ENCODE measurements at regions not wholly inside any gene's neighbourhood (a gene's known extent, or its start where the extent isn't known, plus 50 kb on each side); places are given as distances from the start of the nearest gene placed in this dataset.

GRCh38 chr9:8030095-8030494 lies 230.5 kb upstream of the DMAC1 start:
- no peak for FAIRE-seq
- BruUV-seq (replicated peaks), result no TSS peak
- no peaks in the 10 kb centered on the region for H3K36me3 ChIP-seq (ENCODE audit: control insufficient read depth in 2 of 2, extremely low read depth in 1 of 2, insufficient read depth in 2 of 2, low read length in 2 of 2)
- no peaks in the 10 kb centered on the region for H3K4me1 ChIP-seq (ENCODE audit: control insufficient read depth, extremely low read depth, insufficient read depth, low read length)
- H2AFZ ChIP-seq (ENCODE audit: low read depth, low read length), result no peak overlapping the region
- no peak overlapping the region for H3K4me3 ChIP-seq (replicated peaks in 1 of 3; ENCODE audit: insufficient read depth in 1 of 3, low read depth in 1 of 3, low read length in 3 of 3)
- no peaks in the 10 kb centered on the region for H3K9me1 ChIP-seq (replicated peaks; ENCODE audit: control insufficient read depth, extremely low read depth, insufficient read depth, low read length)
- H3K27me3 ChIP-seq (ENCODE audit: control insufficient read depth in 2 of 2, insufficient read depth in 2 of 2, low read length in 2 of 2), result no peaks in the 10 kb centered on the region
- no peaks in the 10 kb centered on the region for H4K20me1 ChIP-seq (replicated peaks; ENCODE audit: control insufficient read depth, extremely low read depth, insufficient read depth, low read length)
- TF ChIP-seq POLR2AphosphoS5 (IDR thresholded peaks at IDR 0.05; ENCODE audit: insufficient read depth, low read depth, low read length), result no peak
- no peak for TF ChIP-seq MAX (IDR thresholded peaks at IDR 0.05; ENCODE audit: insufficient read depth, insufficient read length)
- no peak for TF ChIP-seq MYC (IDR thresholded peaks at IDR 0.05; ENCODE audit: low read depth, low read length)
- TF ChIP-seq EZH2 (IDR thresholded peaks at IDR 0.05; ENCODE audit: borderline replicate concordance, low read depth, low read length, severe bottlenecking), result no peak
- ChIA-PET CTCF (no interaction called here), POLR2A (no interaction called here)
- no peaks in the 10 kb centered on the region for H3K9me3 ChIP-seq (replicated peaks; ENCODE audit: control insufficient read depth, insufficient read depth, low read length)
- H3K79me2 ChIP-seq (ENCODE audit: control insufficient read depth, insufficient read depth, low read length), result no peaks in the 10 kb centered on the region
- dilution Hi-C loops (cut with MboI; ENCODE audit: extremely low pct_ligation_motif_present, low sequenced_read_pairs) (no loop called here), intact Hi-C loops (cut with micrococcal nuclease) (no loop called here)
- H3K27ac ChIP-seq (ENCODE audit: insufficient read depth, low read depth, low read length), result no peak overlapping the region
- no peak for DNase-seq (ENCODE audit: low read depth, low spot score)
- no peak overlapping the region for H3K4me2 ChIP-seq (ENCODE audit: insufficient read depth, low read length)
- no peak overlapping the region for H3K9ac ChIP-seq (replicated peaks; ENCODE audit: extremely low read depth, insufficient read depth, low read length)

GRCh38 chr9:8027351-8027750 lies 227.8 kb upstream of the DMAC1 start:
- Histone ChIP-seq H3K27ac (ENCODE audit: insufficient read depth, low read depth, low read length) (no peak overlapping the region), H3K27me3 (ENCODE audit: control insufficient read depth in 2 of 2, insufficient read depth in 2 of 2, low read length in 2 of 2) (no peaks in the 10 kb centered on the region), H3K9me1 (replicated peaks; ENCODE audit: control insufficient read depth, extremely low read depth, insufficient read depth, low read length) (no peaks in the 10 kb centered on the region), H2AFZ (ENCODE audit: low read depth, low read length) (no peak overlapping the region), H3K36me3 (ENCODE audit: control insufficient read depth in 2 of 2, extremely low read depth in 1 of 2, insufficient read depth in 2 of 2, low read length in 2 of 2) (no peaks in the 10 kb centered on the region), H4K20me1 (replicated peaks; ENCODE audit: control insufficient read depth, extremely low read depth, insufficient read depth, low read length) (no peaks in the 10 kb centered on the region), H3K4me2 (ENCODE audit: insufficient read depth, low read length) (no peak overlapping the region), H3K9me3 (replicated peaks; ENCODE audit: control insufficient read depth, insufficient read depth, low read length) (no peaks in the 10 kb centered on the region), H3K4me1 (ENCODE audit: control insufficient read depth, extremely low read depth, insufficient read depth, low read length) (no peaks in the 10 kb centered on the region), H3K79me2 (ENCODE audit: control insufficient read depth, insufficient read depth, low read length) (no peaks in the 10 kb centered on the region), H3K4me3 (replicated peaks in 1 of 3; ENCODE audit: insufficient read depth in 1 of 3, low read depth in 1 of 3, low read length in 3 of 3) (no peak overlapping the region), H3K9ac (replicated peaks; ENCODE audit: extremely low read depth, insufficient read depth, low read length) (no peak overlapping the region)
- DNase-seq (ENCODE audit: low read depth, low spot score), result no peak
- no peak for FAIRE-seq
- dilution Hi-C loops (cut with MboI; ENCODE audit: extremely low pct_ligation_motif_present, low sequenced_read_pairs) (no loop called here), intact Hi-C loops (cut with micrococcal nuclease) (no loop called here)
- TF ChIP-seq MYC (IDR thresholded peaks at IDR 0.05; ENCODE audit: low read depth, low read length) (no peak), EZH2 (IDR thresholded peaks at IDR 0.05; ENCODE audit: borderline replicate concordance, low read depth, low read length, severe bottlenecking) (no peak), CTCF (IDR thresholded peaks at IDR 0.05; ENCODE audit: extremely low read depth in 1 of 2, insufficient read depth in 1 of 2, low read depth in 1 of 2, low read length in 2 of 2) (no peak), FOS (IDR thresholded peaks at IDR 0.05; ENCODE audit: borderline replicate concordance, insufficient read depth, low read length) (no peak), MAX (IDR thresholded peaks at IDR 0.05; ENCODE audit: insufficient read depth, insufficient read length) (no peak)
- POLR2A ChIA-PET, result no interaction called here
- no TSS peak for BruUV-seq (replicated peaks)
- CTCF ChIA-PET, result no interaction called here

Measured in endothelial cell of umbilical vein (primary cell).